Upper lobe of right lung (tissue), 1 donor: ENCODE measurements at regions not wholly inside any gene's neighbourhood (a gene's known extent, or its start where the extent isn't known, plus 50 kb on each side); places are given as distances from the start of the nearest gene placed in this dataset.

Experiments
- ATAC-seq: fragments of 200-7000 bp; cut with Tn5 transposase; one replicate; pipeline ENCODE4 v1.9.1; 2020; ENCODE audit warnings: mild to moderate bottlenecking, moderate library complexity
- DNase-seq: peaks from one replicate; pipeline ENCODE4 v3.0.0-alpha.2; 2020
- H3K27ac ChIP-seq: fragments of 200-600 bp; one replicate; pipeline ENCODE4 v1.8.0; 2022
- H3K27me3 ChIP-seq: fragments of 200-600 bp; one replicate; pipeline ENCODE4 v1.8.0; 2022; ENCODE audit warnings: mild to moderate bottlenecking
- H3K36me3 ChIP-seq: fragments of 200-600 bp; one replicate; pipeline ENCODE4 v1.8.0; 2022
- H3K4me1 ChIP-seq: fragments of 200-600 bp; one replicate; pipeline ENCODE4 v1.8.0; 2022
- H3K4me3 ChIP-seq: fragments of 200-600 bp; one replicate; pipeline ENCODE4 v1.8.0; 2022; ENCODE audit warnings: mild to moderate bottlenecking
- H3K9me3 ChIP-seq: fragments of 200-600 bp; one replicate; pipeline ENCODE4 v1.8.0; 2022
- intact Hi-C: fragments of 100-400 bp; cut with DNase I; formaldehyde crosslinking; loops from one replicate; pipeline ENCODE4 v1.11.0; 2022
- TF ChIP-seq, protein P1 (sequence below): fragments of 200-600 bp; IDR thresholded peaks from one replicate; pipeline ENCODE4 v1.8.0; 2022; ENCODE audit warnings: antibody characterized with exemption
- donor health status: DM: no; HTN: yes; CAD: no; lungs with severe emphysema.

DNA sequence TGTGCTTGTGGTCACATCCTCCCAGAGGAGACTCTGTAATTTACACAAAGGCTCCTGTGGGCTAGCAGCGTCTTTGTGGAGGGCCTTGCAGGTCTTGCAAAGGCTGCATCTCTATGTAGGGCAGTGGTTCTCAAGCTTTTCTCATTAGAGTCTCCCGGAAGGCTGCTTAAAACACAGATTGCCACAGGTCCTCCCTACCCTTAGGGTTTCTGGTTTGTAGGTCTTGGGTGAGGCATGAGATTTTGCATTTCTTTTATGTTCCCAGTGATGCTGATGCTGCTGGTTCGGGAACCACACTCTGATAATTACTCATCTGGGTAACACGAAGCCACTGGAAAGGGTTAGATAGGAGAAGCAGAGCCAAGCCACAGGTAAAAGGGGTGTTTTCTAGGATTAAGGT, 151.3 kb upstream of the ZBED5 start:
- no peak overlapping the region for H3K27ac ChIP-seq
- H3K27me3 ChIP-seq = no peaks in the 10 kb centered on the region
- DNase-seq = no peak
- no peaks in the 10 kb centered on the region for H3K36me3 ChIP-seq
- ATAC-seq = no peak
- TF ChIP-seq, protein P1, sequence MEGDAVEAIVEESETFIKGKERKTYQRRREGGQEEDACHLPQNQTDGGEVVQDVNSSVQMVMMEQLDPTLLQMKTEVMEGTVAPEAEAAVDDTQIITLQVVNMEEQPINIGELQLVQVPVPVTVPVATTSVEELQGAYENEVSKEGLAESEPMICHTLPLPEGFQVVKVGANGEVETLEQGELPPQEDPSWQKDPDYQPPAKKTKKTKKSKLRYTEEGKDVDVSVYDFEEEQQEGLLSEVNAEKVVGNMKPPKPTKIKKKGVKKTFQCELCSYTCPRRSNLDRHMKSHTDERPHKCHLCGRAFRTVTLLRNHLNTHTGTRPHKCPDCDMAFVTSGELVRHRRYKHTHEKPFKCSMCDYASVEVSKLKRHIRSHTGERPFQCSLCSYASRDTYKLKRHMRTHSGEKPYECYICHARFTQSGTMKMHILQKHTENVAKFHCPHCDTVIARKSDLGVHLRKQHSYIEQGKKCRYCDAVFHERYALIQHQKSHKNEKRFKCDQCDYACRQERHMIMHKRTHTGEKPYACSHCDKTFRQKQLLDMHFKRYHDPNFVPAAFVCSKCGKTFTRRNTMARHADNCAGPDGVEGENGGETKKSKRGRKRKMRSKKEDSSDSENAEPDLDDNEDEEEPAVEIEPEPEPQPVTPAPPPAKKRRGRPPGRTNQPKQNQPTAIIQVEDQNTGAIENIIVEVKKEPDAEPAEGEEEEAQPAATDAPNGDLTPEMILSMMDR = no peak
- no peaks in the 10 kb centered on the region for H3K9me3 ChIP-seq
- intact Hi-C loops = no loop called here
- H3K4me1 ChIP-seq = no peaks in the 10 kb centered on the region
- H3K4me3 ChIP-seq = no peak overlapping the region

DNA sequence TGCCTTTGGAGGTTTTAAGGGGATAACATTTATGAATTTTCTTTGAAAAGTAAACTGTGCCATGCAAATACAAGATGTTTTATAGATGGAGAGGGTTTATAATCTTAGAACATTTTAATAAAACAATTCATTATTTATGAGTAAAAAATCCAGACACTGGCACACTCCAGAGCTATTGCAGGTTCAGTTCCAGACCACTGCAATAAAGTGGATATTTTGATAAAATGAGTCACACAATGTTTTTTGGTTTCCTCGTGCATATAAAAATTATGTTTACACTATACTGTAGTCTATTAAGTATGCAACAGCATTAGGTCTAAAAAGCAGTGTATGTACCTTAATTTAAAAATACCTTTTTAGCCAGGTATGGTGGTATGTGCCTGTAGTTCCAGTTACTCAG, 146.2 kb upstream of the ZBED5 start:
- H3K27ac ChIP-seq = no peak overlapping the region
- DNase-seq (no peak), ATAC-seq (no peak)
- H3K9me3 ChIP-seq = no peaks in the 10 kb centered on the region
- no peak overlapping the region for H3K4me3 ChIP-seq
- H3K4me1 ChIP-seq = no peaks in the 10 kb centered on the region
- TF ChIP-seq, protein P1 = no peak
- no peaks in the 10 kb centered on the region for H3K36me3 ChIP-seq
- intact Hi-C loops = no loop called here
- H3K27me3 ChIP-seq = peaks cover 15% of the 10 kb centered on the region

- Histone ChIP-seq H3K27me3 (peaks cover 15% of the 10 kb centered on the region), H3K36me3 (no peaks in the 10 kb centered on the region), H3K27ac (no peak overlapping the region), H3K4me1 (no peaks in the 10 kb centered on the region), H3K4me3 (no peak overlapping the region), H3K9me3 (no peaks in the 10 kb centered on the region)
- intact Hi-C loops = no loop called here
- TF ChIP-seq, protein P1 = no peak
- DNase-seq (no peak), ATAC-seq (no peak)
These were observed 145.4 kb upstream of the ZBED5 start for GRCh38 chr11:11003226-11003625.

DNA sequence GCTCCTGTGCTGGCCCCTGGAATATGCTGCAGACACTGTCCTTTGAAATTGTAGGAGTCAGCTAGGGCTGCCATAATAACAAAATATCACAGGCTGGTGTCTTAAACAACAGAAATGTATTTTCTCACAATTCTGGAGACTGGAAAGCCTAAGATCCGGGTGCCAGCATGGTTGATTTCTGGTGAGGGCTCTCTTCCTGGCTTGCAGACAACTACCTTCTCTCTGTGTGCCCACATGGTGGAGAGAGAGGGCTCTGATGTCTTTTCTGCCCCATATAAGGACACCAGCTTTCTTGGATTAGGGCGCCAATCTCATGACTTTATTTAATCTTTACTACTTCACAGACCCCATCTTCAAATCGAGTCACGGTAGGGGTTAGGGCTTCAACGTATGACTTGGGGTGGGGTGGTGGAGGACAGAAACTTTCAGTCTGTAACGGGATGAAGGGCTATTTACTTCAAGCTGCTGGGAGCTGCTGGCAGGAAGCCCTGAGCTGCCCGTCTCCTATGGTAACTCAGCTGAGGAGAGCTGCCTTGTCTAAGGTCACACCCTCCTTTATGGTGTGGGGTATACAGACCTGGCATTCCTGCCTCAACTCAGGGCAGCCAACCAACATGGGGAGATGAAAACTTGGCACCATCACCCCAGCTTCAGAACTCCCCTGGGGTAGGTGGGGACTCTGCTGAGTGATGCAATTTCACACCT, 142.9 kb upstream of the ZBED5 start:
- no peak for DNase-seq
- ATAC-seq = no peak
- Histone ChIP-seq H3K9me3 (no peaks in the 10 kb centered on the region), H3K4me1 (no peaks in the 10 kb centered on the region), H3K36me3 (no peaks in the 10 kb centered on the region), H3K27me3 (peaks cover 15% of the 10 kb centered on the region), H3K27ac (no peak overlapping the region), H3K4me3 (no peak overlapping the region)
- TF ChIP-seq, protein P1 = no peak
- intact Hi-C loops = no loop called here

DNA sequence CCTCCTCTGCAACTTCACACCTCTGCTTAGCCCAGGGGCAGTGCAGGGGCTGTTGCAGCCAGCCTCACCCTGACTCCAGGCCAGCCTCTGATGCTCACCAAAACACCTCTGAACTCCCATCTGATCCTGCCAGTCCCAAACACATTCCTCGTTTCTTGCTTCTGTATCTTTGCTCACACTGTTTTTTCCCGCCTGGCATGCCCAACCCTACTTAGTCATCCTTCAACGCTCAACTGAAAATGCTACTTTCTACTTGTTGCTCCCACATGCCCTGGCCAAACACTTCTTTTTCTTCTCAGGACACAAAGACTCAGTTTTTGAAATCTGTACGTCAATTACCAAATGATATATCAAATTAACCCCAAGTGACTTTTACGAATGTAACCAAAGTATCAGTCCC, 140.8 kb upstream of the ZBED5 start:
- no peak for DNase-seq
- intact Hi-C loops = no loop called here
- no peaks in the 10 kb centered on the region for H3K4me1 ChIP-seq
- peaks cover 13% of the 10 kb centered on the region for H3K27me3 ChIP-seq
- no peak overlapping the region for H3K27ac ChIP-seq
- ATAC-seq = no peak
- TF ChIP-seq, protein P1 = no peak
- no peaks in the 10 kb centered on the region for H3K9me3 ChIP-seq
- H3K4me3 ChIP-seq = no peak overlapping the region
- no peaks in the 10 kb centered on the region for H3K36me3 ChIP-seq

DNA sequence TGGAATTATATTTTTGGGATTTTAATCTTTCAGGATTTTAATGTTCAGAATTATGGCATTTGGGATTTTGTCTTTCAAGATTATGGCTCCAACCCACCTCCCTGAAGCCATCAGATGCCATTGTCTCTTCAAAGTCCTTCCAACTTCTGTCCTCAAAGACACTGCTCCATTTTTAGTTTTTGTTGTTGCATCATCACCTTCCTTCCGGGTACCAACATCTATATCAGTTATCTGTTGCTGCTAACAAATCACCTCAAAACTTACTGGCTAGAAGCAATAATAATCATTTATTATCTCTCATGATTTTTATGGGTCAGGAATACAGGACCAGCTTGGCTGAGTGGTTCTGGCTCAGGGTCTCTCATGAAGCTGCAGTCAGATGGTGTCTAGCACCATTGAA, 138.8 kb upstream of the ZBED5 start:
- ATAC-seq = no peak
- TF ChIP-seq, protein P1 = no peak
- no peaks in the 10 kb centered on the region for H3K4me1 ChIP-seq
- H3K36me3 ChIP-seq = no peaks in the 10 kb centered on the region
- no peak for DNase-seq
- H3K27me3 ChIP-seq = peaks cover 8% of the 10 kb centered on the region
- no peak overlapping the region for H3K27ac ChIP-seq
- H3K4me3 ChIP-seq = no peak overlapping the region
- no peaks in the 10 kb centered on the region for H3K9me3 ChIP-seq
- intact Hi-C loops = no loop called here
